ENCODE measurements at regions not wholly inside any gene's neighbourhood (a gene's known extent, or its start where the extent isn't known, plus 50 kb on each side); places are given as distances from the start of the nearest gene placed in this dataset.

DNA sequence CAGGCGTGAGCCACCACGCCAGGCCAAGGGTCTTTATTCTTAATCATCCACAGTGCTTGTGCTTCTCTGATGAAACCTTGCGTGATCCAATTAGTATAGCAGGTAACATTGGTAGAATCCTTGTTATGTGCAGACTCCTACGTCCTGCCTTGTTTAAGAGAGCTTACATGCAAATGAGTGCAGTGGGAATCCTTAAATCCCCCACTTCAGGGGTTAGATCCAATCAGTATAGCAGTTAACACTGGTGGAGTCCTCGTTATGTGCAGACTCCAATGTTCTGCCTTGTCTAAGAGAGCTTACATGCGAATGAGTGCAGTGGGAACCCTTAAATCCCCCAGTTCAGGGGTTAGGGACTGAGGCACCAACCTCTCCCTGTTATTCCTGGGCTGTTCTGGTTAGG is 193.4 kb downstream of the SEMA6A start:
- peaks cover 5% of the 10 kb centered on the region for H3K36me3 Mint-ChIP-seq (ENCODE audit: insufficient read depth, unreplicated experiment)
- H3K4me3 Mint-ChIP-seq (ENCODE audit: unreplicated experiment) = no peak overlapping the region
- no peak for DNase-seq
- no peak overlapping the region for H3K27ac Mint-ChIP-seq (ENCODE audit: unreplicated experiment)
- no peak overlapping the region for H3K4me3 ChIP-seq (ENCODE audit: low read depth, low read length)
- no peaks in the 10 kb centered on the region for H3K9me3 ChIP-seq
- H3K36me3 ChIP-seq (ENCODE audit: control insufficient read depth, insufficient read depth, low read length) = no peaks in the 10 kb centered on the region
- H3K4me1 Mint-ChIP-seq (ENCODE audit: low read depth, unreplicated experiment) = no peaks in the 10 kb centered on the region
- no peaks in the 10 kb centered on the region for H3K27me3 ChIP-seq (replicated peaks; ENCODE audit: control insufficient read depth, insufficient read depth, low read length)
- TF ChIP-seq CTCF (IDR thresholded peaks at IDR 0.05; ENCODE audit: insufficient read depth in 1 of 2, low read depth in 1 of 2, low read length in 1 of 2, severe bottlenecking in 1 of 2, unreplicated experiment in 1 of 2) = no peak
- no peaks in the 10 kb centered on the region for H3K4me1 ChIP-seq
- intact Hi-C loops (cut with micrococcal nuclease; ENCODE audit: unreplicated experiment) = no loop called here
- POLR2A ChIA-PET = no interaction called here
- CTCF ChIA-PET = no interaction called here
- BruUV-seq (replicated peaks) = no TSS peak
- H3K9me3 Mint-ChIP-seq (ENCODE audit: unreplicated experiment) = no peaks in the 10 kb centered on the region
- no peaks in the 10 kb centered on the region for H3K27me3 Mint-ChIP-seq (ENCODE audit: insufficient read depth, unreplicated experiment)

DNA sequence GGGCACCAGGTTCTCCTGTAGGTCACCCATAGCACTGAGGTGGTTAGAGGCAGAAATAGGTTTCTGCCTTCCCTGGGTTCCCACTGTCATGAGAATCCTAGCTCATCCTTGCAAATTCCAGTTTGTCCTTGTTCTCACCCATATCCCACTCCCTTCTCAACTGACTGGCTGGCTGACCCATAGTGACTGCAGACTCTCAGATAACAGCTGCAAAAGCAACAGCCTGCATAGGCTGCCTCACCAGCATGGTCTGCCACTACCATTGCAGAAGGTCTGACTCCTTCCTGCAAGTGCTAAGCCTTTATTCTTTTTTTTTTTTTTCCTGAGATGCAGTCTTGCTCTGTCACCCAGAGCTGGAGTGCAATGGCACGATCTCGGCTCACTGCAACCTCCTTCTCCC is 194.0 kb downstream of the SEMA6A start:
- POLR2A ChIA-PET = no interaction called here
- H3K4me3 ChIP-seq (ENCODE audit: low read depth, low read length) = no peak overlapping the region
- no peak for TF ChIP-seq CTCF (IDR thresholded peaks at IDR 0.05; ENCODE audit: insufficient read depth in 1 of 2, low read depth in 1 of 2, low read length in 1 of 2, severe bottlenecking in 1 of 2, unreplicated experiment in 1 of 2)
- BruUV-seq (replicated peaks) = no TSS peak
- Mint-ChIP-seq H3K4me1 (ENCODE audit: low read depth, unreplicated experiment) (no peaks in the 10 kb centered on the region), H3K4me3 (ENCODE audit: unreplicated experiment) (no peak overlapping the region), H3K27ac (ENCODE audit: unreplicated experiment) (no peak overlapping the region), H3K27me3 (ENCODE audit: insufficient read depth, unreplicated experiment) (no peaks in the 10 kb centered on the region), H3K9me3 (ENCODE audit: unreplicated experiment) (no peaks in the 10 kb centered on the region), H3K36me3 (ENCODE audit: insufficient read depth, unreplicated experiment) (peaks cover 5% of the 10 kb centered on the region)
- no peak for DNase-seq
- H3K9me3 ChIP-seq = no peaks in the 10 kb centered on the region
- no peaks in the 10 kb centered on the region for H3K36me3 ChIP-seq (ENCODE audit: control insufficient read depth, insufficient read depth, low read length)
- CTCF ChIA-PET = no interaction called here
- intact Hi-C loops (cut with micrococcal nuclease; ENCODE audit: unreplicated experiment) = no loop called here
- no peaks in the 10 kb centered on the region for H3K27me3 ChIP-seq (replicated peaks; ENCODE audit: control insufficient read depth, insufficient read depth, low read length)
- H3K4me1 ChIP-seq = no peaks in the 10 kb centered on the region

DNA sequence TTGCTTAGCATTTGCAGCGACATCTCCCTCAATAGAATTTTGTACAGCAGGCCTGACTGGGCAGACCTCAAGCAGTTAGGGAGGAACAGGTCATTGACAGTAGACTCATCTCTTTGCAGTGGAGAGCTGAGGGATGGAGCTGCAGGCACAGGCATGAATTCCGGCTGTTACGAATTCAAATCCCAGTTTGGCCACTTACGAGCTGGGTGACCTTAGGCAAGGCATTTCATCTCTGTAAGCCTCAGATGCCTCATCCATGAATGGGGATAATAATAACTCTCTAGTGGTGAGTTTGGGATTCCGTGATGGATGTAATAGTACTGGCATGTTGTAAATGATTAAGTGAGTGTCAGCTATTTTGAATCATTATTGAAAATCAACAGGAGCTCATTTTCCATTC is 195.3 kb downstream of the SEMA6A start:
- Histone ChIP-seq H3K27me3 (replicated peaks; ENCODE audit: control insufficient read depth, insufficient read depth, low read length) (no peaks in the 10 kb centered on the region), H3K9me3 (no peaks in the 10 kb centered on the region), H3K36me3 (ENCODE audit: control insufficient read depth, insufficient read depth, low read length) (no peaks in the 10 kb centered on the region), H3K4me3 (ENCODE audit: low read depth, low read length) (no peak overlapping the region), H3K4me1 (no peaks in the 10 kb centered on the region)
- Mint-ChIP-seq H3K27ac (ENCODE audit: unreplicated experiment) (no peak overlapping the region), H3K4me3 (ENCODE audit: unreplicated experiment) (no peak overlapping the region), H3K4me1 (ENCODE audit: low read depth, unreplicated experiment) (no peaks in the 10 kb centered on the region), H3K36me3 (ENCODE audit: insufficient read depth, unreplicated experiment) (peaks cover 5% of the 10 kb centered on the region), H3K27me3 (ENCODE audit: insufficient read depth, unreplicated experiment) (no peaks in the 10 kb centered on the region), H3K9me3 (ENCODE audit: unreplicated experiment) (no peaks in the 10 kb centered on the region)
- POLR2A ChIA-PET = no interaction called here
- intact Hi-C loops (cut with micrococcal nuclease; ENCODE audit: unreplicated experiment) = no loop called here
- DNase-seq = no peak
- no TSS peak for BruUV-seq (replicated peaks)
- TF ChIP-seq CTCF (IDR thresholded peaks at IDR 0.05; ENCODE audit: insufficient read depth in 1 of 2, low read depth in 1 of 2, low read length in 1 of 2, severe bottlenecking in 1 of 2, unreplicated experiment in 1 of 2) = no peak
- CTCF ChIA-PET = no interaction called here
